Erythroblast (primary cell): ENCODE measurements at regions not wholly inside any gene's neighbourhood (a gene's known extent, or its start where the extent isn't known, plus 50 kb on each side); places are given as distances from the start of the nearest gene placed in this dataset.
A peak's percentile ranks its signal among the peaks of the same experiment; 100 is the strongest.

ENCODE experiments used
- DNase-seq, 2 experiments: peaks; one replicate each; lab custom pipeline; 2025; lab: John Stamatoyannopoulos, UW
- GATA1 ChIP-seq: IDR thresholded peaks from 2 replicates; pipeline ENCODE4 v1.6.1; 2011; ENCODE audit warnings: low read depth, mild to moderate bottlenecking, control low read depth, low read length, moderate library complexity
- POLR2A ChIP-seq: IDR thresholded peaks from 2 replicates; pipeline ENCODE4 v1.6.1; 2011; ENCODE audit warnings: mild to moderate bottlenecking, low read length

GRCh38 chr4:184292877-184293276, 75.2 kb upstream of the ENPP6 start:
- no peak for TF ChIP-seq GATA1
- no peak for TF ChIP-seq POLR2A
- DNase-seq, result no peak

DNA sequence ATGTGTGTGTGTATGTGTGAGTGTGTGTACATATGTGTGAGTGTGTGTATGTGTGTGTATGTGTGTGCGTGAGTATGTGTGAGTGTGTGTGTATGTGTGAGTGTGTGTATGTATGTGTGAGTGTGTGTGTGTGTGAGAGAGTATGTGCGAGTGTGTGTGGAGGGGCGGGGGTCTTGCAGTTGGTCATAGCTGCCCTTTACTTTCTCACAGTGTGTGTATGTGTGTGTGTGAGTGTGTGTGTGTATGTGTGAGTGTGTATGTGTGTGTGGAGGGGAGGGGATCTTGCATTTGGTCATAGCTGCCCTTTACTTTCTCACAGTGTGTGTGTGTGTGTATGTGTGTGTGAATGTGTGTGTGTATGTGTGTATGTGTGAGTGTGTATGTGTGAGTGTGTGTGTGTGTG, 74.8 kb upstream of the ENPP6 start:
- DNase-seq, result no peak
- TF ChIP-seq GATA1 (no peak), POLR2A (no peak)

GRCh38 chr4:184289179-184289535, 71.5 kb upstream of the ENPP6 start:
- no peak for DNase-seq
- no peak for TF ChIP-seq POLR2A
- TF ChIP-seq GATA1, result no peak

DNA sequence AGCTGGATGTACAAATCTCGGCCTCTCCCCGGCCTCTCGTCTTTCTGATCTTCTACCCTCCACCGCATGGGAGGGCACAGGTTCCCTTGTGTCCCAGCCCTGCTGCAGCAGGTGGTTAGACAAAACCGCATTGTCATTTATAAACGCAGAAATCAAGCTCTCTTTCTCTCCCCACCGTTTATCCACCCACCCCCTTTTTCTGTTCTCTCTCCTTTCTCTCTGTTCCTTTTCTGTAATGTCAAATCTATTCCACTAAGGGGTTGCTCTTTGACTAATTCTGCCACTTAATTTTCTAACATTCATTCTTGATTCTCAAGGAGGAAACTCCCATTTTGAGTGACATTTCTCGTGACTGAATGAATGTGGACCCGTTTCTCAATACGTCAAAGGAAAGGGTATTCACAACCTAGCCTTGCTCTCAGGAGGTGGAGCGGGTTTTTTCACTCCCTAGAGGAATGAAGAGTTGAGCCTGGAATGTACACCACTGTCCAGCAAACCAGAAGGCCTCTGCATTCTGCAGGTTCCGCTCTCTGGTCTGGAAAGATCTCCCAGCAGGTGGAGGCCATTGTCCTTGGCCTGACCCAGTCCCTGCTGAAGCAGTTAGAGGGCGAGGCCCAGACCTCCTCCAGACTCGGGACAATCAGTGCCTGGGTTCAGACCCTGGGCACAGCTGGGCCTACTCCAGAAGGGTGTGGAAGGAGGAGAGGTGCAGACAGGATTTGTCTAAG, 70.9 kb upstream of the ENPP6 start:
- DNase-seq, result no peak
- no peak for TF ChIP-seq GATA1
- TF ChIP-seq POLR2A, result no peak

DNA sequence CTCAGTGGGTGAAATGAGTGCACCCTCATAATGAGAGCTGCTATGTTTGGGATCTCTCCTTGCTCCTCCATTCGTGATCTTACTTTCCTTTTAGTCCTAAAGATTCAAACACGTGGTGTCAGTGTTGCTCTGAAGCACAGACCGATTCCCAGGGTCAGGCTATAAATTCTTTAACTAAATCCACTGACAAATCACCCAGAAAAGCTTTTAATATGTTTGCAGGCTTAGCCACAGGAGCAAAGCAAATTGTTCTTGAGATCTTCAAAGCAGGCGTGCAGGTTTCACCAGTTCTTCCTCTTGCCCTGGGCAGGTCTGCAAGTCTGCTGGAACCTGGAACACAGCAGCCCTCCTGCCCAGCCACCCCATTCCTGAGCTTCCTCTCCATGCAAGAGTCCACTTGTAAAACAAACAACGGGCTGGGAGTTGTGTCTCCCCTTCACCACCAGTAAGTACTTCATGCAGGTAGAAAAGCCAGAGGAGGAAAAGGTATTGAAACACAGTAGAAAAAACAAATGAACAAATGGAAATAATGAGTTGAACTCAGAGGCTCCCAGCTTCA, 70.1 kb upstream of the ENPP6 start:
- TF ChIP-seq POLR2A (no peak), GATA1 (no peak)
- peak in 1 of 2 experiments; percentile 23 for DNase-seq

DNA sequence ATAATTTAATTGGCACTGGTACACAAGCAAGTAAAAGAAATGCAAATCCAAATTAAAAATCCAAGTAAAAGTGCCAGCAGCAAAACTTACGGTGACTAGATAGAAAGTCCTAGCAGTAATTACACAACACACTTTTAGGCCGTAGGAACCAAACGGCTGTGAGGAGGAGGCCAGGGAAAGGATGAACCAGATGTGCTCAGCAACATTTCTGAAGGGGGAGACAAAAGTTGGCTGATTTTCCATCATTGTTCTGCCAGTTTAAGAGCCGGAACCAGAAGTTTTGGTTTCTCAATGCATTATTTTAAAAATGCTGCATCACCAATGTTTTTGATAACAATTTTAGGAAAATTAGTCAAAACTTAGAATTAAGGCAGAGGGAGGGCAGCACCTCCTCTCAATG, 68.7 kb upstream of the ENPP6 start:
- DNase-seq, result no peak
- TF ChIP-seq POLR2A (no peak), GATA1 (no peak)

DNA sequence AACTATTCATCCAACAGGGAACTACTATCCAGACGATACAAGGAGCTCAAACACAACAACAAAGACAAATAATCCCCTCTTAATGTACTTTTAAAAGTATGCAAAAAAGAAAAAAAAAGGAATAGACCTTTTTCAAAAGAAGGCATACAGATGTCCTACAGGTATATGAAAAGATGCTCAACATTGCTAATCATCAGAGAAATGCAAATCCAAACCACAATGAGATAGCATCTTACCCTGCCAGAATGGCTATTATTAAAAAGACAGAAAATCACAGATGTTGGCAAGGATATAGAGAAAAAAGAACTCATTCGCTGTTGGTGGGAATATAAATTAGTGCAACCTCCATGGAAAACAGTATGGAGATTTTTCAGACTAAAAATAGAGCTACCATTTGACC, 67.1 kb upstream of the ENPP6 start:
- TF ChIP-seq POLR2A (no peak), GATA1 (no peak)
- no peak for DNase-seq

DNA sequence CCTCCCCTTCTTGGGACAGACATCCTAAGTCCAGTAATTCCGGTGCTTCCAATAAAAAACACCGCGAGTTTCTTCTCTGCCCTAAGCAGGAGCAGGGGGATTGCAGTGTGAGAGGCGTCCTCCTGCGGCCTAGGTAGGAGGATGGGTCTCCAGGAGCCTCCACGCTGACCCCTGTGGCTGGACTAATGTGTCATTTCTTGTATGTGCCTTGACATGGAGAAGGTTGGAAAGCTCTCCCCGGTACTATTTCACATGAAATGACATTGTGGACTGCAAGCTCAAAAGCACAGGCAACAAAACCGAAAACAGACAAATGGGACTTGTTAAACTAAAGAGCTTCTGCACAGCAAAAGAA, 66.6 kb upstream of the ENPP6 start:
- no peak for DNase-seq
- no peak for TF ChIP-seq GATA1
- TF ChIP-seq POLR2A, result no peak

DNA sequence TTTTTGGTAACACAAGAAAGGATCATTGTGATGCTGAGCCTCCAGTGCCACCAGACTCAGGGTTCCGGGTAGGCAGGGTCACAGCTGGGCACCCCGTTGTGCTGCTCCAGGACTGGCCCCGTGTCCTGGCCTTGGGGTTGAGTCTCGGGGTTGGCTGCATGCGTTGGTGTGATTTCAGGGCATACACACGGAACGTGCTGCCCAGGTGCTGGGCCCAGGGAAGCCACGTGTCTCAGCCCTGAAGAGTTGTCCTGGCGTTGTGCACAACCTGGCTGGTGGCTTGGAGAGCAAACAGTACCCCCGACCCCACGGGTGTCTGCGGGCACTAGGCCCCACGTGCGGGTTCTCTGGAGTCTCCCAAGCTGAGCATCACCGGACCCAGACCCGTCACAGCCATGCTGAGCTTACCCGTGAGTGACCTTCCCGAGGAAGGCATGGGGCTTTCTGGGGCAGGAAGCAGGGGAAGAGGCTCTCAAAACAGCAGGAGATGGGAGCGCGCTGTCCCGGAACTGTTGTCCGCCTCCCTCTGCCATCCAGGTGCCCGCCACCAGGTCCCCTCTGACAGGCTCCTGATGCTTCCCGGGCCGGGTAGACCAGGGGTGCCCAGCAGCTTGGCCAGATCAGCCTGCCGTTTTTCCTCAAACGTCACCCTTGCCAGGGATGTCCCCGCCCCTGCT, 66.1 kb upstream of the ENPP6 start:
- TF ChIP-seq GATA1 (no peak), POLR2A (no peak)
- no peak for DNase-seq

GRCh38 chr4:184282895-184283654, 65.4 kb upstream of the ENPP6 start:
- no peak for DNase-seq
- TF ChIP-seq POLR2A (no peak), GATA1 (no peak)

- peak; percentile 9 to 15 for DNase-seq
- TF ChIP-seq GATA1 (no peak), POLR2A (no peak)
These were observed 64.6 kb upstream of the ENPP6 start for GRCh38 chr4:184282251-184282713.

DNA sequence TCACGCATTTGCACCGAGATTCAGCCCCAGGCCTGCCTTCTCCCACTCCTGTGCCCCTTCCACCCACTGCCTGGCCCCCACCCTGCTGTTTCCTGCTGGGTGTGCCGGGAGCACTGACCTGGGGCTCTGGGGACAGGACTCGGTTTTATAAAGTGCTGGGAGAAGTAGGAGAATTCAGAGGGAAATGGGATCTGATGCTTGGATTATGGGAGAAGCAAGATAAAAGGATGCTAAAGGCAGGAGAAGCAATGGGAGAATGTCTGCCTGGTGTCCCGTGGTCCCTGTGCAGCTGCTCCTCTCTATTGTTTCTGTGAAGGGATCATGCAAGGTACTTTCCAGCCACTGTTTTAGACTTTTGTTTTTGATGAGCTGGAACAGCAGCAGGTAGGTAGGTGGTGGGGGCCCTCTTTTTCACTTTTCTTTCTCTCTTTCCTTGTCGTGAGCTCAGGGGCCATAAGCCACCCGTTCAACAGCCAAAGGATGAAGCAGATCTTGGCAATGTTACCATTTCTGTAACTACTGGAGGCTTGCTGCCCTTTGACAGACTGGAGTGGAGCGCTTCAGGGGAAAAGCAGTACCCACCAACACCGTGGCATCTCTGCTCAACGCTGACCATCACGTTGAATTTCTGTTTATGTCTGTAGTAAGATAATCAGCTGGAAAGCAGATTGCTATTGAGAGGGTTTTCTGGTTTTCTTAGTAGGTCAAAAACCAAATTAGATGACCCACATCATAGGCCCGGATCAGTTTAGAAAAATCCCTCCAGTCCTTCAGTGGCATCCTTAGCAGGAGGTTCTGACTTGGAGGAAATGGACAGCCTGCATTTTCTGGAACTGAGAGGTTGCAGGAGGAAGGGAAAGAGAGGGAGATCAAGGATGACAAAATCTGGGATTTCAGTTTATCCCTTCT, 63.8 kb upstream of the ENPP6 start:
- TF ChIP-seq POLR2A (no peak), GATA1 (no peak)
- no peak for DNase-seq

GRCh38 chr4:184280591-184281071, 63.0 kb upstream of the ENPP6 start:
- no peak for TF ChIP-seq POLR2A
- no peak for TF ChIP-seq GATA1
- DNase-seq, result peak in 1 of 2 experiments; percentile 14

DNA sequence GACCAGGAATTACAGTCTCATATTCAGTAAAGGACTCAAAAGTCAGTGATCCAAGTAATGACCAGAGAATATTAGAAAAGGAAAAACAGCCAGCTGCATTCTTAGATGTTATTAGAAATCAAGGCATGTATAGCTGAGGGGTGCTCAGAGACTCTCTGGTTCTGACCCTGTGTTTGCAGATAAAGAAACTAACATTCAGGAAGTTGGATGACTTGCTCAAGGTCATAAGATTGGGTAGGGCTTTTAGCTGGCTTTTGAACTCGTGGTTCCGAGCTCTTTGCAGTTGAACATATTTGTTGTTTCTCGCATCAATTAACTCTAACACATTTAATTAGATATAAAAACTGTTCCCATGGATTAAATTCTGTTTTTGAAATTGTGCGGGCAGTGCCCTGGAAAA, 62.5 kb upstream of the ENPP6 start:
- TF ChIP-seq GATA1 (no peak), POLR2A (no peak)
- DNase-seq, result no peak
